Neuronal stem cell (in vitro differentiated cells): ENCODE measurements at regions not wholly inside any gene's neighbourhood (a gene's known extent, or its start where the extent isn't known, plus 50 kb on each side); places are given as distances from the start of the nearest gene placed in this dataset.

ENCODE experiments used
- DNase-seq: peaks from one replicate; pipeline ENCODE4 v3.0.0-alpha.2; 2013; ENCODE audit warnings: low spot score
- H2AFZ ChIP-seq: one replicate; pipeline ENCODE4 v1.6.1; 2013; ENCODE audit warnings: mild to moderate bottlenecking, low read length, inconsistent platforms
- H2AK5ac ChIP-seq: 2 replicates; pipeline ENCODE4 v1.6.1; 2013; ENCODE audit warnings: low read depth, mild to moderate bottlenecking, inconsistent platforms, low read length, moderate library complexity, mixed read lengths
- H2BK120ac ChIP-seq: 2 replicates; pipeline ENCODE4 v1.6.1; 2013; ENCODE audit warnings: low read depth, mild to moderate bottlenecking, inconsistent platforms, low read length, moderate library complexity, mixed read lengths
- H2BK12ac ChIP-seq: one replicate; pipeline ENCODE4 v1.6.1; 2013; ENCODE audit warnings: low read length, inconsistent platforms
- H2BK15ac ChIP-seq: 2 replicates; pipeline ENCODE4 v1.6.1; 2013; ENCODE audit warnings: mild to moderate bottlenecking, low read length, inconsistent platforms, mixed read lengths
- H2BK5ac ChIP-seq: one replicate; pipeline ENCODE4 v1.6.1; 2013; ENCODE audit warnings: inconsistent platforms, mild to moderate bottlenecking, low read length, moderate library complexity
- H3K14ac ChIP-seq: one replicate; pipeline ENCODE4 v1.6.1; 2013; ENCODE audit warnings: low read length, inconsistent platforms
- H3K18ac ChIP-seq: 2 replicates; pipeline ENCODE4 v1.6.1; 2013; ENCODE audit warnings: low read length, inconsistent platforms
- H3K23ac ChIP-seq: 2 replicates; pipeline ENCODE4 v1.6.1; 2013; ENCODE audit warnings: low read depth, mild to moderate bottlenecking, mixed read lengths, low read length, inconsistent platforms; ENCODE audit not compliant: poor library complexity
- H3K27ac ChIP-seq: replicated peaks from 3 replicates; pipeline ENCODE4 v1.5.1; 2013; ENCODE audit warnings: low read length, inconsistent platforms
- H3K27me3 ChIP-seq, 3 experiments: 2 replicates each; pipeline ENCODE4 v1.6.1; 2013; ENCODE audit warnings: low read length in 3 of 3, mild to moderate bottlenecking in 2 of 3, inconsistent platforms in 1 of 3, low read depth in 1 of 3, mixed read lengths in 1 of 3, moderate library complexity in 1 of 3; ENCODE audit not compliant: control insufficient read depth in 3 of 3, insufficient read depth in 3 of 3
- H3K36me3 ChIP-seq, 2 donors: replicated peaks in 1 of 2; 2 replicates each; pipeline ENCODE4 v1.6.1; 2013; ENCODE audit warnings: low read length in 2 of 2; ENCODE audit not compliant: control insufficient read depth in 2 of 2, insufficient read depth in 2 of 2
- H3K4ac ChIP-seq: 2 replicates; pipeline ENCODE4 v1.6.1; 2013; ENCODE audit warnings: inconsistent platforms, mild to moderate bottlenecking, low read length, moderate library complexity
- H3K4me1 ChIP-seq, 2 donors: 1 replicate in 1 of 2; 2 replicates in 1 of 2; pipeline ENCODE4 v1.6.1; 2013; ENCODE audit warnings: low read length in 2 of 2, low read depth in 1 of 2; ENCODE audit not compliant: control insufficient read depth in 2 of 2, insufficient read depth in 1 of 2
- H3K4me2 ChIP-seq: one replicate; pipeline ENCODE4 v1.6.1; 2013; ENCODE audit warnings: mild to moderate bottlenecking, low read length, inconsistent platforms; ENCODE audit not compliant: insufficient read depth, poor library complexity, severe bottlenecking
- H3K4me3 ChIP-seq, 2 donors: 2 replicates each; pipeline ENCODE4 v1.5.1; 2013; ENCODE audit warnings: low read length in 2 of 2, mild to moderate bottlenecking in 2 of 2, inconsistent platforms in 1 of 2, moderate library complexity in 1 of 2
- H3K79me1 ChIP-seq: one replicate; pipeline ENCODE4 v1.6.1; 2013; ENCODE audit warnings: low read depth, mild to moderate bottlenecking, inconsistent platforms, low read length, moderate library complexity
- H3K9ac ChIP-seq: one replicate; pipeline ENCODE4 v1.6.1; 2013; ENCODE audit warnings: mild to moderate bottlenecking, low read depth, low read length, inconsistent platforms; ENCODE audit not compliant: poor library complexity
- H3K9me3 ChIP-seq, 2 donors: replicated peaks in 1 of 2; 2 replicates each; pipeline versions ENCODE3 to v1.6.1; 2013; ENCODE audit warnings: low read length in 2 of 2, mild to moderate bottlenecking in 2 of 2, inconsistent platforms in 1 of 2, low read depth in 1 of 2, mixed read lengths in 1 of 2, moderate library complexity in 1 of 2; ENCODE audit not compliant: control insufficient read depth in 2 of 2, insufficient read depth in 1 of 2
- H4K8ac ChIP-seq: one replicate; pipeline ENCODE4 v1.6.1; 2013; ENCODE audit warnings: low read depth, mild to moderate bottlenecking, inconsistent platforms, low read length, moderate library complexity
- H4K91ac ChIP-seq: one replicate; pipeline ENCODE4 v1.6.1; 2013; ENCODE audit warnings: low read length, low read depth, mild to moderate bottlenecking, inconsistent platforms; ENCODE audit not compliant: poor library complexity
- WGBS, 2 donors: extraction: QIAGEN DNeasy Blood & Tissue Kit; methylation state at CpG; one replicate each; pipeline ENCODE4 v1.1.7; 2013; ENCODE audit warnings: missing lambda C conversion rate in 2 of 2, mixed read lengths in 1 of 2; ENCODE audit not compliant: insufficient read length in 2 of 2, insufficient replicate concordance in 1 of 2; ENCODE audit errors: extremely low coverage in 2 of 2; 5-methylcytosine and 5-hydroxymethylcytosine counted together

GRCh38 chr4:19783667-19784223, 468.0 kb upstream of the SLIT2 start:
- Histone ChIP-seq H3K36me3 (no peaks in the 10 kb centered on the region), H2BK120ac (no peak overlapping the region), H3K14ac (no peak overlapping the region), H3K79me1 (no peaks in the 10 kb centered on the region), H4K8ac (no peak overlapping the region), H3K9ac (no peak overlapping the region), H4K91ac (no peak overlapping the region), H3K9me3 (peaks cover 3 to 28% of the 10 kb centered on the region in 2 donors), H2AFZ (no peak overlapping the region), H3K23ac (no peak overlapping the region), H3K4me3 (no peak overlapping the region), H3K4me1 (no peaks in the 10 kb centered on the region), H3K18ac (no peak overlapping the region), H3K4ac (no peak overlapping the region), H3K27me3 (no peaks in the 10 kb centered on the region), H2BK12ac (no peak overlapping the region), H3K27ac (no peak overlapping the region), H2BK5ac (no peak overlapping the region), H2BK15ac (no peak overlapping the region), H2AK5ac (no peak overlapping the region), H3K4me2 (no peak overlapping the region)
- no peak for DNase-seq
- WGBS, 2 donors, result no CpG with 5 or more reads among the region's 4 CpGs

- Histone ChIP-seq H2AK5ac (no peak overlapping the region), H3K4me1 (peaks cover 4 to 8% of the 10 kb centered on the region in 2 donors), H2BK120ac (no peak overlapping the region), H3K18ac (no peak overlapping the region), H3K14ac (no peak overlapping the region), H3K4me3 (no peak overlapping the region), H3K79me1 (no peaks in the 10 kb centered on the region), H2BK15ac (no peak overlapping the region), H2BK5ac (no peak overlapping the region), H2AFZ (no peak overlapping the region), H3K27ac (no peak overlapping the region), H3K4me2 (no peak overlapping the region), H3K36me3 (no peaks in the 10 kb centered on the region), H4K8ac (no peak overlapping the region), H3K9me3 (peaks cover 3 to 30% of the 10 kb centered on the region in 2 donors), H3K9ac (no peak overlapping the region), H3K27me3 (no peaks in the 10 kb centered on the region), H2BK12ac (no peak overlapping the region), H4K91ac (no peak overlapping the region), H3K4ac (no peak overlapping the region), H3K23ac (no peak overlapping the region)
- WGBS, 2 donors, result no CpG with 5 or more reads among the region's 3 CpGs
- DNase-seq, result no peak
Observed at GRCh38 chr4:19780871-19781270, 470.8 kb upstream of the SLIT2 start.

GRCh38 chr4:19776929-19777328, 474.8 kb upstream of the SLIT2 start:
- Histone ChIP-seq H3K9ac (no peak overlapping the region), H4K8ac (no peak overlapping the region), H3K4me1 (peaks cover 5 to 8% of the 10 kb centered on the region in 2 donors), H3K9me3 (peaks cover 0 to 3% of the 10 kb centered on the region in 2 donors), H3K4ac (no peak overlapping the region), H2AFZ (no peak overlapping the region), H3K14ac (no peak overlapping the region), H3K4me3 (no peak overlapping the region), H2BK5ac (no peak overlapping the region), H3K27me3 (no peaks in the 10 kb centered on the region), H4K91ac (no peak overlapping the region), H3K27ac (no peak overlapping the region), H2BK12ac (no peak overlapping the region), H3K23ac (no peak overlapping the region), H2BK15ac (no peak overlapping the region), H3K79me1 (no peaks in the 10 kb centered on the region), H2BK120ac (no peak overlapping the region), H3K4me2 (no peak overlapping the region), H3K18ac (no peak overlapping the region), H3K36me3 (no peaks in the 10 kb centered on the region), H2AK5ac (no peak overlapping the region)
- DNase-seq, result no peak

GRCh38 chr4:19776021-19776459, 475.7 kb upstream of the SLIT2 start:
- Histone ChIP-seq H3K4me3 (no peak overlapping the region), H3K18ac (no peak overlapping the region), H2BK12ac (no peak overlapping the region), H3K9ac (no peak overlapping the region), H3K27ac (no peak overlapping the region), H2BK15ac (no peak overlapping the region), H3K4ac (no peak overlapping the region), H3K79me1 (no peaks in the 10 kb centered on the region), H3K23ac (no peak overlapping the region), H3K36me3 (no peaks in the 10 kb centered on the region), H2AK5ac (no peak overlapping the region), H3K4me2 (no peak overlapping the region), H3K4me1 (peaks cover 5 to 8% of the 10 kb centered on the region in 2 donors), H3K9me3 (peaks cover 0 to 2% of the 10 kb centered on the region in 2 donors), H2BK5ac (no peak overlapping the region), H4K91ac (no peak overlapping the region), H2AFZ (peak overlapping the region; percentile 61), H3K27me3 (no peaks in the 10 kb centered on the region), H4K8ac (no peak overlapping the region), H3K14ac (no peak overlapping the region), H2BK120ac (no peak overlapping the region)
- DNase-seq, result peak; percentile 9
- no CpG with 5 or more reads among the region's 10 CpGs for WGBS, 2 donors
